HG03280 (cell line): ENCODE measurements at regions not wholly inside any gene's neighbourhood (a gene's known extent, or its start where the extent isn't known, plus 50 kb on each side); places are given as distances from the start of the nearest gene placed in this dataset.
"Not testable (repeated sequence)": the region's sequence is repeated elsewhere in the genome, so short reads cannot be mapped to it uniquely, and the experiment has no call there.

Experiments used
- ATAC-seq: cut with Tn5 transposase; IDR thresholded peaks from one replicate; pipeline ENCODE4 v1.9.1; 2021; ENCODE audit warnings: mild to moderate bottlenecking, moderate library complexity; ENCODE audit not compliant: unreplicated experiment

DNA sequence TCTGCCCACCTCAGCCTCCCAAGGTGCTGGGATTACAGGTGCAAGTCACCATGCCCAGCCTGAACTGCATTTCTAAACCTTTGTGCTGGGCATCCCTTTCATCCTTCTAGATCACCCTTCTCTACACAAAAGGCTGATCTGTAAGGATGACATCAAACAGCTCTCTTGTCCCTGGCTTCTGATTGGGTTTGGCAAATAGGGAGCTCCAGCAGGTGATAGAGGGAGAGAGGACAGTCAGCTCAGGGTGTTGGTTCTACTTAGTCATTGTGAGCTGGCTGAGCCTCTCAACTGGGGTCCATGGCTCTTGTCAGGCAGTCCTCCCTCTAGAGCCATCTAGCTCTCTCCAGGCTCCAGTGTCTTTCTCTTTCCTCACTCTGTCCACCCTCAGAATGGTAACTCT is 237.6 kb upstream of the JARID2 start:
- ATAC-seq, result no peak

DNA sequence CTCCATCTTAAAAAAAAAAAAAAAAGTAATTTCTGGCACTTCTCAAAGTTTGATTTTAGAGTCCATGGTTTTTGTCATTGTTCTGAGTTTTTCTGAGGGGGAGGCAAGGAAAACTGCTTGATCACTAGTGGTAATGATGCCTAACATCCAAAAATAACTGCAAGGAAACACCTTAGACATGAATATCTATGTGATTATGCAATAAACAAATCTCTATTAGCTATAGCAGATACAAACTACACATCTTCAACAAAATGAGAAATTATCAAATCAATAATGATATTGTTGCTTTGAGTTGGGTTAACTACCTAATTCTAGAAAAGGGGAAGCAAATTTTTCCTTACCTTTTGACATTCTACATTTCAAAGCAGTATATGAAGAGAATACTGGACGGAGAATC is 230.9 kb upstream of the JARID2 start:
- no peak for ATAC-seq

DNA sequence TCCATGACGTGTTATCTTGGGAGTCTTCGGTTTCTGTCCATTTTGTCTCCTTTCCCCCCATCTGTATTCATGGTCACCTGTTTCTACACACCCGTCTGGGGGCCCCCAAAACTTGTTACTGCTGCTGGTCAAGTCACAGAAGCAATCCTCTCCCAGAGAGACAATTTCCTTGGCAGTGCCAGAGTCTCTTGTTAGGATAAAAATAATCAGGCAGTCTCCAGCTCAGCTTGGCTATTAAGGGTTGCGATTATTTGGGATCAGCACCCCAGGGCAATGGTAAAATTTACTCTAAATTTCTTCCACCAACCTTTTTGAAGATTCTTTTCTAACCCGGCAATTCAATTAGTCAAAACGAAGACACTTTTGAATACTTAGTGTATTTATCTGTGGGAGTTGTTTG is 229.1 kb upstream of the JARID2 start:
- no peak for ATAC-seq

DNA sequence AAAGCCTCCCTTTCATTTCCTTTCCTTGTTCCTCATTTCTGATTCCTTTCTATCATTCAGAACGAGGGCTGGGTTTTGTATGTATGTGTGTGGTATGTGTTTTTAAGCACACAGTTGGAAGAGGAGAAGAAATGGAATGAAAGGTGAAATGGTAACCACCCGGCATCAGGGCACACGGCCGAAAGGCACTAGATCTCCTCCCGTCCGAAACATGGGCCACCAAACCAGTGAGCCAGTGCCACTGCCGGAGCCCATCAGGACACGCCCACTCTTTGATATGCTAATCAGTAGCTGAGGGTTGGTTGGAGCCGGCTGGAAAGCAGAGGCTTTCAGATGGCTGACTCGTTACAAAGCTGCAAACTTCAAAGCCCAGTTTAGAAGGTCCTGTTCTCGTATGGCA is 228.6 kb upstream of the JARID2 start:
- no peak for ATAC-seq

DNA sequence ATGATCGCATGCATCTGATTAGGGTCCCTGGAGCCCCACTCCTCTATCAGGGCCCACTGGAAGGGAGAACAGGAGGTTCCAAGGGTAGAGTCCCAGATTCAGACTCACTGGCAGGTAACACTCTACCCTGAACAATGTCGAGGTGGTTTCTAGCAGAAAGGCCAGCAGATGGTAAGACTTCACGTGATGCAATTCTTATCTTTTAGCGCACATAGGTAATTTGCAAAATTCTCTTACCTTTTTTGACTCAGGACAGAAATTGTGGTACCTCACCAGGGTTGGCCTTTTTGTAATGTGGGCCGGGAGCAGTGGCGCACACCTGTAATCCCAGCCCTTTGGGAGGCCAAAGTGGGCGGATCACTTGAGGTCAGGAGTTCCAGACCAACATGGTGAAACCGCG is 228.1 kb upstream of the JARID2 start:
- ATAC-seq, result no peak

DNA sequence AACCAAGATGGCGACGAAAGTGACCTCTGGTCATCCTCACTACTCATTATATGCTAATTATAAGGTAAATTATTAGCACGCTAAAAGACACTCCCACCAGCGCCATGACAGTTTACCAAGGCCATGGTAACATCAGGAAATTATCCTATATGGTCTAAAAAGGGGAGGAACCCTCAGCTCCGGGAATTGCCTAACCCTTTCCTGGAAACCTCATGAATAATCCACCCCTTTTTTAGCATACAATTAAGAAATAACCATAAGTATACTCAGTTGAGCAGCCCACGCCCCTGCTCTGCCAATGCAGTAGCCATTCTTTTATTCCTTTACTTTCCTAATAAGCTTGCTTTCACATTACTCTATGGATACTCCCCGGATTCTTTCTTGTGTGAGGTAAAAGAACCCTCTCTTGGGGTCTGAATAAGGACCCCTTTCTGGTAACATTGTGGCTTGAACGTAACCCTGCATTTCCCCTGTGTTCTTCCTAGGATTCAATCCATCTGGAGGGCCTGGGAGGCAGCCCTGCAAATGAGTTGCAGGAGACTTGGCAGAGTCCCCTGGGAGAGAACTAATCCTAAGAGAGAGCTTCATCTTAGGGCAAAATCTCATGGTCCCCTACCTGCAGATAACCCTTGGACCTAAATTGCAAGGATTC is 225.6 kb upstream of the JARID2 start:
- no peak for ATAC-seq

DNA sequence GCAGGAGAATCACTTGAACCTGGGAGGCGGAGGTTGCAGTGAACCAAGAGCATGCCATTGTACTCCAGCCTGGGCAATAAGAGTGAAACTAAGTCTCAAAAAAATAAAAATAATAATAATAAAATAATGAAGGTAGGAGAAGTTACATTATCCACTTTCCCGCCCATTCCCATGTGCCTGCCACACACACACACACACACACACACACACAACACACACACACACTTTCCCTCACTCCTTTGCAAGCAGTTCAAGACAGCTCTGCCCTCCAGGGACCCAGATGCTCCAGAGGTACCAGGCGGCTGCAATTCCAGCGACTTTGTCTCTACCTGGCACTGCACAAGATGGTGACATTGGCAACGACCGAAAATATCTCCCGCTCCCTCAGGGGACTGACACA is 224.8 kb upstream of the JARID2 start:
- ATAC-seq, result no peak

DNA sequence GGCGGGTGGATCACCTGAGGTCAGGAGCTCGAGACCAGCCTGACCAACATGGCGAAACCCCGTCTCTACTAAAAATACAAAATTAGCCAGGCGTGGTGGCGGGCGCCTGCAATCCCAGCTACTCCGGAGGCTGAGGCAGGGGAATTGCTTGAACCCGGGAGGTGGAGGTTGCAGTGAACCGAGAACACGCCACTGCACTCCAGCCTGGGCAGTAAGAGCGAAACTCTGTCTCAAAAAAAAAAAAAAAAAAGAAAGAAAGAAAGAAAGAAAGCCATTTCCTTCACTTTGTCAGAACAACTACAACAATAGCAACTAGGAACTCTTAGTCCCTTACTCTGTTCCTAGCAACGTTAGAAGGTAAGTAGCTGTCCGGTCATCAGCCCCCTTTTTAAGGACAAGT is 222.9 kb upstream of the JARID2 start:
- not testable (repeated sequence) for ATAC-seq

DNA sequence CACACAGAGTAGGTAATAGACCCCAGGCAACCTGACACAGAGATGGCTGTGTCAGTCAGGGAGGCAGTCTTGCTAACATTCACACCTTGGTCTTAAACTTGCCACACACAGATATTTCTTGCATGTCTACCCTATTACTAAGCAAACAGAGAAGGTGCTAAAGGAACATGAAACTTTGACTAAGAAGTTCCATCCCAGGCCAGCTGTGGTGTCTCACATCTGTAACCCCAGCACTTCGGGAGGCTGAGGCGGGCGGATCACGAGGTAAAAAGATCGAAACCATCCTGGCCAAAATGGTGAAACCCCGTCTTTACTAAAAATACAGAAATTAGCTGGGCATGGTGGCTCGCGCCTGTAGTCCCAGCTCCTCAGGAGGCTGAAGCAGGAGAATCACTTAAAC is 222.4 kb upstream of the JARID2 start:
- peak; percentile 83 for ATAC-seq

DNA sequence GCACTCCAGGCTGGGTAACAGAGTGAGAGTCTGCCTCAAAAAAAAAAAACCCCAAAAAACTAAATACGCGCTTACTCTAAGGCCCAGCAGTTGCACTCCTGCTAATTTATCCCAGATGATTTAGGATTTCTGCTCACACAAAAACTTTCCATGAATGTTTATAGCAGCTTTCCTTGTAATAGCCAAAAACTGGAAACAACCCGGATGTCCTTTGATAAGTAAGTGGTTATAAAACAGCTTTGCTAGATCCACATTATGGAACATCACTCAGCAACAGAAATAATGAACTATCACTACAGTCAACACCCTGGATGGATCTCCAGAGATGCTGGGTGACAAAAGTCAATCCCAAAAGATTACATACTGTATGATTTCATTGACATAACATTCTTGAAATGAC is 220.4 kb upstream of the JARID2 start:
- no peak for ATAC-seq

DNA sequence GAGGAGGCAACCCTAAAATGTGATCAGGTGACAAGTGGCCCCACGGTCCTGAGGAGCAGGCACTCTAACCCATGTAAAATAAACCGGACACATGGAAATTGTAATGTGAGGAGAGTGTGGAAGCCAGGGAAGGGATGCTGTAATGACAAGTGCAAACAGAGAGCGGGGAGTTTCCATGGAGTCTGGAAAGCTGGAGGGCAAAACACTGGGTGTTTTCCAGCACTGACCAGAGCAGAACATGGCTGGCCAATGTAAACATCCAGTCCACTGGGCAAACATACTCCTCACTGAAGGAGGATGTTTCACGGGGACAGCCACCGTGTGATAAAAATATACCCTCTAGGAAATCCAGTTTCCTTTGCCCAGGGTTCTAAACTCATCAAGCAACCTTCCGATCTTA is 219.0 kb upstream of the JARID2 start:
- ATAC-seq, result no peak

DNA sequence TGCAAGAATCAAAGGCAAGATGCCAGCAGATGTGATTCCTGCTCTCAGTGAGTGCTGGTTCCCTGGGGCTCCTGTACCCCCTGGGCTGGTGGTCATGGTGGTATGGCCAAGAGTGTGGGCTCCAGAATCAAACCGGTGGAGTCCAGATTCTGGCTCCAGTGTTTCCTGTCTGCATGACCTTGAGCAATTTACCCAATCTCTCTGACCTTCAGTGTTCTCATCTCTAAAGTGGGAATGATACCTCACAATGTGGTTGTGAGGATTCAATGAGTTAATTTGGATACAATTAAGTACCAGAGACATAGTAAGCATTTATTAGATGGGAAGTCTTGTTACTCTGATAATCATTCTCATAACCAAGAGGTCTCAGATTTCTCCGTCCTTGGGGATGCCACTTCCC is 218.4 kb upstream of the JARID2 start:
- no peak for ATAC-seq

DNA sequence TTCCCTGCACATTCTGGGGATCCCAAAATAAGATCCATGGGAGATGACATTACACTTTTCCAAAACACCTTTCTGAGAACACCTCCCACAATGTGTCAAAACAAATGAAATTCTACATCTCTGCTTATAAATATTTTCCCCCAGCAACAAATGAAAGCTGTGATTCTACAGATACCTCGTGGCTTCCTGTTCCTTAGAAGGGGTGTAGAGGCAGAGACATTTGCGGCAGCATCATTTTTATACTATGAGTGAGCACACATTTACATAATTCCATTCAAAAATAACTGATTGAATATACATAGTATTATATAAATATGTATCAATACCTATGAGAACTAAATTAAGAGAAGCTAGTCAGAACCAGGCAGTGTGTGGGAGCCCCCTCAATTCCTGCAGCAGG is 213.9 kb upstream of the JARID2 start:
- ATAC-seq, result no peak

DNA sequence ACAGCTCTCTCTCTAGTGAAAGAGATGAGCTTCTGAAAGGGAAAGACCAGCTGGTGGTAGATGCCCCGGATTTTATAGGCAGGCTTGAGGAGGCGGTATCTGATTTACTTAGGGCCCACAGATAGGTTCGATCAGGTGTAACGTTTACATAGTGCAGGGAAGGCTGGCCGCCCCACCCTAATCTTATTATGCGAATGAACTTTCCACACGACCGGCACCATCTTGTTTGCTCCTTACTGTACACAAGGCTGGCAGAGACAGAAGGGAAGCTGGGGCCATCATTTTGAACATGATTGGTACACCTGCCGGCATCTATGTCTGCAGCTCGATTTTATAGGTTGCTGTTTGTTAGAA is 212.0 kb upstream of the JARID2 start:
- ATAC-seq, result no peak

DNA sequence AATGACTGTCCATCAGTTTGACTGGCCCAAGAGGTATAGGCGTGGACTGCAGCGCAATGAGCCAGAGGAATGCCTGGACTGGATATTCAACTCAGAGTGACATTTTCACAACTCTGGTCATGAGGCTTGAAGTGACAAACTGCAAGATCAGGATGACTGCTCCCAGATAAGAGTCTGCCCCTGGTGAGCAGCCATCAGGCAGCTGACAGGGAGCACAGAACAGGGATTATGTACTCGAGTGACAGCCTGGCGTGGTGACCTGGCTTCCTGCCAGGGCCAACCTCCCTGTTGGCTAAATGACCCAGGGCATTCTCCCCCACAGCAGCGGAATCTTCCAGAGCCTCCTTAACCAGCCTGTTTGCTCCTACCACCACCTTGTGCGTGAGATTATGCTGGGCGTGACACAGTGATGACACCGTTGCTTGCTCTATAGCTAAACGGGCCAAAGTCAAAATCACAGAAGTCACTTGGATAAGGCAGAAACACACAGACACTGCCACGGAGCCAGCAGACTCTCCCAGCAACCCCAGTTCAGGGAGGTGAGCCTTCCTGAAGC is 209.1 kb upstream of the JARID2 start:
- ATAC-seq, result no peak

DNA sequence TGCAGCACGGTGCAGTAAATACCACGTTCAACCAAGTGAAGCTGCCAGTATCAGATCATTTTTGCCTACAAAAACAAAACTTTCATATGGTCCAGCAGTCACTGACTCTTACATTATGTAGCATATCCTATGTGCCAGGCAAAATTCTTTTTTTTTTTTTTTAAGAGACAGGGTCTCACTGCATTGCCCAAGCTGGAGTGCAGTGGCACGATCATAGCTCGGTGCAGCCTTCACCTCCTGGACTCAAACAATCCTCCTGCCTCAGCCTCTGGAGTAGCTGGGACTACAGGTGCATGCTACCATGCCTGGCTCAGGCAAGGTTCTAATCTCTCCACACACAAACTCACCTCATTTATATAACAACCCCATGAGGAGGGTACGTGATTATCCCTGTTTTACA is 208.6 kb upstream of the JARID2 start:
- ATAC-seq, result no peak

DNA sequence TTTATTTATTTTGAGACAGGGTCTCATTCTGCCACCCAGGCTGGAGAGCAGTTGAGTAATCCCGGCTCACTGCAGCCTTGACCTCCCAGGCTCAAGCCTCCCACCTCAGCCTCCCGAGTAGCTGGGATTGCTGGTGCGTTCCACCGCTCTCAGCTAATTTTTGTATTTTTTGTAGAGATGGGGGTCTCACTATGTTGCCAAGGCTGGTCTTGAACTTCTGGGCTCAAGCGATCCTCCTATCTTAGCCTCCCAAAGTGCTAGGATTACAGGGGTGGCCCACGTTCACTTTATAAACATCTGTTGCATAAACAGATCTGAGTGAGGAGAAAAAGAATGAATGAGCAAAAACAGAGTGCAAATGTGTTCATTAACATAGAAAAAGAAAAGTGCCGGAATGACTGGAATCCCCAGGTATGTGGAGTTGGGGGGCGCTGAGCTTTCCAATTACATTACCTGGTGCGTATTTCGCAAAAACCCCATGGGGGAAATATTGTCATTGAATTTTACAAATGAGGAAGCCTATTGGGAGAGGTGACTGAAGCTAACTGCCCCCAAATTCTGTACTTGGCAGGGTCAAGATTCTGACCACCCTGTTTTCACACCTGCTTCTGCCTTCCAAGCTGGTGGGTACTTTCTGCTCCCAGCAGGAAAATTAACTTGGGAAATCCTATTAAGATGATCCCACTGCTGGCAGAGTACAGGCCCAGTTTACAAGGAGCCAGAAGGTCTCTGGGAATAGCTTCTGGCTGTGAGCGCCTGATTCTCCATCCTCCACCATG is 207.7 kb upstream of the JARID2 start:
- no peak for ATAC-seq

DNA sequence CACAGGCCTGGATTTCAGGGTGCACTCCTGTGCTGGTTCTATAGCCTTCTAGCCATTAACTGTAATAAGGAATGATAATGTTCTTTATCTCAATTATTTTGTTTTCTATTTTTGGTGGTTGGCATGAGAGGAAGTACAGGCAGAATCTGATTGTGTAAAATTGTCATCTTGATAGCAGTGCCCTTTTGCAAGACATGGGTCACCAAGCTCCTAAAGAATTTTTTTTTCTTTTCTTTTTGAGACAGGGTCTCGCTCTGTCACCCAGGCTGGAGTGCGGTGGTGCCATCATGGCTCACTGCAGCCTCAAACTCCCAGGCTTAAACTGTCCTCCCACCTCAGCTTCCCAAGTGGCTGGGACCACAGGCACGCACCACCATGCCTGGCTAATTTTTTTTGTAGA is 206.7 kb upstream of the JARID2 start:
- no peak for ATAC-seq

DNA sequence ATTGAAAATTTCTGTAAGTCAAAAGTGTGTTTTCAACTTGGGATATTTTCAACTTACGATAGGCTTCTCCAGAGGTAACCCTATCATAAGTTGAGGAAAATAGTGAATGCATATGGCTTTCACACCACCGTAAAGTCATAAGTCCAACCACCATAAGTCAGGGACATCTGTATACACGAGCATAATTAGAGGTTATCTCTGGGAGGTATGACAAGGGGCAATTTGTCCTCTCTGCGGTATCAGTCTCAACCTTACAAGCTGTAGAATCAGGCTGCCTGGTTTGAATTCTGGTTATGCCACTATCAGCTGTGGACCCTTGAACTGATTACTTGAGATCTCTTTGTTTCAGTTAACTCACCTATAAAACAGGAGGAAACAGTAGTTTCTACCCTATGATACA is 202.9 kb upstream of the JARID2 start:
- no peak for ATAC-seq

DNA sequence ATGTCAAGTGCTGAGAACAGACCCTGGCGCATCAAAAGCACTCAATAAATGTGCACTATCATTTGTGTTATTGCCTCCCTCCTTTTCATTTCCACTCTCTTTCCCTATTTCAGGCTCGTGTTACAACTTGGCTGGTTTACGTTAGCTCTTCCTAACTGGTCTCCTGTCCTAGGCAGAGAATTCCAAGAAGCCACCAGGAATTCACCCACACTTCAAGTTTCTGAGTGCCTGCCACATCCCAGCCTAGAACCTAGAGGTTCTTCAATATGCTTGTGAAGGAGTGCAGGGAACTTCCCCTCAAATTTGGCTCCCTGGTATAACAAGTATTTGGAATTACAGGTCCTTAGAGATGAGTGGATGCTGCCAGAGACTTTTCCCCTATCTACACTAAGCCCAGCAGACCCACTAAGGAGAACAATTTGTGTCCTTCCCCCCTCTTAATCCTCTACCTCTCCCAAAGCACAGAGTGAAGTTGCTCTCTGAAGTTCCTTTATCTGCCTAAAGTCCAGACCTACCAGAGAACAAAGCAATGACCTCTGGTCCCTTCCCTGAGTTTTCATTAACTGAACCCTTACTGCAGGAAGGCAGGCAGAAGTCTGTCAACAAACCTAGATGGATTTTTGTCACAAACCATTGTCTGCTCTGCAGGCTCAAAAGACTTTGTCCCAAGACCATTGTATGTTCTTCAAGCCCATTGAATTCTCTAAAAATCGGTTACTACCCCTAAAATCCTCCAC is 201.6 kb upstream of the JARID2 start:
- ATAC-seq, result no peak

DNA sequence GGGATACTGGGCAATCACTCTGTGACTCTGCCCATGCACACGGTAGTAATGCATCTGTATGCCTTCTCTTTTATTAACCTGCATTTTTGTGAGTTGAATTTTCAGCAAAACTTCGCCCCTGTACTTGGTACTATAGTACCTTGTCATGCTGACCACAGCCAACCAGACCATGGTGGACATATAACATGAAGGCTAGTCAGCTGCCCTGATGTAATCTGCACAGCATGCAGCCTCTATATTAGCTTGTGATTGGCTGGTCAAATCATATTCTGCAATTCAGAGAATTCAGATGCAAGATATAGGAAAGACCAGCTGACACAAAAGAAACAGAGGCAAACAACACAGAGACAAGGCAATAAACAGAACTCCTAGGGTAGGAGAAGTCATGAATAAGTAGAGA is 200.9 kb upstream of the JARID2 start:
- no peak for ATAC-seq

DNA sequence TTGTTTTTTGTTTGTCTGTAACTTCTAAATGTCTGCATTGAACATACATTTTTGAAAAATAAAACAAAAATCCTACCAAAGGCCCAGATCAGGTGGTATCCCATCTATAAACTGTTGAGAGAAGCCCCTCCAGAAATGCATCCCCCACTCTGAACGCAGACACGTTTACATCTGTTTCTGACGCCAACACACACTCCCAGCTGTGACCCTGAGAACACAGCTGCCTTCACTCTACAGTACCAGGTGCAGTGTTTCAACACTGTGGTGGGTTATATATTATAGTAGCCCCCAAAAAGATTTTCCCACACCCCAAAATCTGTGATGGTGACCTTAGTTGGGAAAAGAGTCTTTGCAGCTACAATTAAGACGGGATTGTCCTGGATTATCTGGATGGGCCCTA is 199.1 kb upstream of the JARID2 start:
- no peak for ATAC-seq
